Calu3 (cell line): ENCODE measurements at regions not wholly inside any gene's neighbourhood (a gene's known extent, or its start where the extent isn't known, plus 50 kb on each side); places are given as distances from the start of the nearest gene placed in this dataset.
"Not testable (repeated sequence)": the region's sequence is repeated elsewhere in the genome, so short reads cannot be mapped to it uniquely, and the experiment has no call there.

Experiments
- BruUV-seq: library from RNA; stranded (reverse); fragments of 400-500 nt; replicated peaks from 2 replicates; lab custom pipeline; 2021; lab: Mats Ljungman, UMichigan
- CTCF ChIA-PET: fragments of 300-600 bp; sonication (Branson Sonifier 250); formaldehyde crosslinking; loops from one replicate; lab custom pipeline; 2022; ENCODE audit warnings: antibody characterized with exemption; lab: Charles Lee
- DNase-seq: peaks from one replicate; pipeline ENCODE4 v3.0.0; 2022
- H3K27ac Mint-ChIP-seq: one replicate; pipeline ENCODE4 v1.8.0; 2022; ENCODE audit warnings: mixed read lengths; ENCODE audit not compliant: unreplicated experiment
- H3K27me3 Mint-ChIP-seq: one replicate; pipeline ENCODE4 v1.8.0; 2022; ENCODE audit warnings: mixed read lengths; ENCODE audit not compliant: unreplicated experiment
- H3K36me3 Mint-ChIP-seq: one replicate; pipeline ENCODE4 v1.8.0; 2022; ENCODE audit warnings: mild to moderate bottlenecking, moderate library complexity, mixed read lengths; ENCODE audit not compliant: insufficient read depth, unreplicated experiment
- H3K4me1 Mint-ChIP-seq: one replicate; pipeline ENCODE4 v1.8.0; 2022; ENCODE audit warnings: mild to moderate bottlenecking, low read depth, mixed read lengths; ENCODE audit not compliant: unreplicated experiment
- H3K4me3 Mint-ChIP-seq: one replicate; pipeline ENCODE4 v1.8.0; 2022; ENCODE audit warnings: mild to moderate bottlenecking, low read depth, moderate library complexity, mixed read lengths; ENCODE audit not compliant: unreplicated experiment
- H3K9me3 Mint-ChIP-seq: one replicate; pipeline ENCODE4 v1.8.0; 2022; ENCODE audit warnings: low read depth, mixed read lengths; ENCODE audit not compliant: unreplicated experiment
- CTCF ChIP-seq: fragments of 200-600 bp; IDR thresholded peaks from one replicate; pipeline ENCODE4 v1.8.0; 2022; ENCODE audit warnings: antibody characterized with exemption; ENCODE audit not compliant: unreplicated experiment
- intact Hi-C: fragments of 100-400 bp; cut with micrococcal nuclease; formaldehyde crosslinking; loops from one replicate; pipeline ENCODE4 v1.10.0; 2022; ENCODE audit not compliant: unreplicated experiment

GRCh38 chr14:104306450-104307040 is 168.2 kb downstream of the KIF26A start:
- CTCF ChIA-PET: no interaction called here
- intact Hi-C loops: no loop called here
- DNase-seq: no peak
- no peaks in the 10 kb centered on the region for H3K36me3 Mint-ChIP-seq
- no peaks in the 10 kb centered on the region for H3K4me1 Mint-ChIP-seq
- no peak overlapping the region for H3K4me3 Mint-ChIP-seq
- H3K27me3 Mint-ChIP-seq: peaks cover 80% of the 10 kb centered on the region
- H3K27ac Mint-ChIP-seq: no peak overlapping the region
- TF ChIP-seq CTCF: no peak
- no TSS peak for BruUV-seq
- no peaks in the 10 kb centered on the region for H3K9me3 Mint-ChIP-seq

- no peak overlapping the region for H3K4me3 Mint-ChIP-seq
- no peak for TF ChIP-seq CTCF
- no TSS peak for BruUV-seq
These were observed 168.8 kb downstream of the KIF26A start for GRCh38 chr14:104307246-104307626.

GRCh38 chr14:104307627-104308401 is 169.4 kb downstream of the KIF26A start:
- DNase-seq: no peak
- Mint-ChIP-seq H3K27me3 (peaks cover 81% of the 10 kb centered on the region), H3K4me3 (no peak overlapping the region), H3K36me3 (no peaks in the 10 kb centered on the region), H3K4me1 (no peaks in the 10 kb centered on the region), H3K27ac (no peak overlapping the region), H3K9me3 (no peaks in the 10 kb centered on the region)
- intact Hi-C loops: no loop called here
- no peak for TF ChIP-seq CTCF
- no TSS peak for BruUV-seq
- CTCF ChIA-PET: no interaction called here

More at GRCh38 chr14:104307246-104307626, 168.8 kb downstream of the KIF26A start:
- Mint-ChIP-seq H3K9me3 (no peaks in the 10 kb centered on the region), H3K4me1 (no peaks in the 10 kb centered on the region), H3K27me3 (peaks cover 81% of the 10 kb centered on the region), H3K36me3 (no peaks in the 10 kb centered on the region), H3K27ac (no peak overlapping the region)
- CTCF ChIA-PET: no interaction called here
- intact Hi-C loops: no loop called here
- DNase-seq: no peak

GRCh38 chr14:104308534-104308933 is 170.1 kb downstream of the KIF26A start:
- H3K27me3 Mint-ChIP-seq: peaks cover 81% of the 10 kb centered on the region
- H3K36me3 Mint-ChIP-seq, H3K4me1 Mint-ChIP-seq, DNase-seq, H3K27ac Mint-ChIP-seq, H3K4me3 Mint-ChIP-seq, CTCF ChIA-PET, H3K9me3 Mint-ChIP-seq, BruUV-seq, intact Hi-C loops: not testable (repeated sequence)
